ENCODE measurements at regions not wholly inside any gene's neighbourhood (a gene's known extent, or its start where the extent isn't known, plus 50 kb on each side); places are given as distances from the start of the nearest gene placed in this dataset.

- no peak for DNase-seq
Observed at GRCh38 chr5:5615569-5615968, 193.1 kb downstream of the ICE1 start.

- DNase-seq, result no peak
Observed at GRCh38 chr5:5613261-5613990, 190.9 kb downstream of the ICE1 start.

- no peak for DNase-seq
Observed at GRCh38 chr5:5612096-5612495, 189.6 kb downstream of the ICE1 start.

- no peak for DNase-seq
Observed at GRCh38 chr5:5609935-5610334, 187.5 kb downstream of the ICE1 start.

- DNase-seq, result no peak
Observed at GRCh38 chr5:5605170-5605764, 182.8 kb downstream of the ICE1 start.

GRCh38 chr5:5602554-5602953 lies 180.1 kb downstream of the ICE1 start:
- DNase-seq, result no peak

GRCh38 chr5:5598547-5599113 lies 176.2 kb downstream of the ICE1 start:
- no peak for DNase-seq

GRCh38 chr5:5593391-5593790 lies 170.9 kb downstream of the ICE1 start:
- DNase-seq, result no peak

GRCh38 chr5:5592541-5592940 lies 170.1 kb downstream of the ICE1 start:
- DNase-seq, result no peak

- DNase-seq, result no peak
Observed at GRCh38 chr5:5591567-5591966, 169.1 kb downstream of the ICE1 start.

- DNase-seq, result no peak
Observed at GRCh38 chr5:5589857-5590256, 167.4 kb downstream of the ICE1 start.

GRCh38 chr5:5588887-5589826 lies 166.7 kb downstream of the ICE1 start:
- DNase-seq, result no peak

- no peak for DNase-seq
Observed at GRCh38 chr5:5588386-5588785, 165.9 kb downstream of the ICE1 start.

GRCh38 chr5:5587474-5587873 lies 165.0 kb downstream of the ICE1 start:
- no peak for DNase-seq

GRCh38 chr5:5586721-5587120 lies 164.2 kb downstream of the ICE1 start:
- no peak for DNase-seq

GRCh38 chr5:5585751-5586341 lies 163.4 kb downstream of the ICE1 start:
- no peak for DNase-seq

GRCh38 chr5:5584751-5585150 lies 162.3 kb downstream of the ICE1 start:
- no peak for DNase-seq

- DNase-seq, result no peak
Observed at GRCh38 chr5:5584236-5584745, 161.8 kb downstream of the ICE1 start.

GRCh38 chr5:5583832-5584231 lies 161.4 kb downstream of the ICE1 start:
- no peak for DNase-seq

GRCh38 chr5:5583023-5583765 lies 160.7 kb downstream of the ICE1 start:
- no peak for DNase-seq

- no peak for DNase-seq
Observed at GRCh38 chr5:5581080-5581479, 158.6 kb downstream of the ICE1 start.

- DNase-seq, result no peak
Observed at GRCh38 chr5:5576744-5577143, 154.3 kb downstream of the ICE1 start.
